CD4-positive, alpha-beta T cell treated with Interleukin-15 for 1 hour (primary cell): ENCODE measurements at regions not wholly inside any gene's neighbourhood (a gene's known extent, or its start where the extent isn't known, plus 50 kb on each side); places are given as distances from the start of the nearest gene placed in this dataset.
A peak's percentile ranks its signal among the peaks of the same experiment; 100 is the strongest.

Source experiments
- DNase-seq: peaks from one replicate; pipeline ENCODE4 v3.0.0-alpha.2; 2020

DNA sequence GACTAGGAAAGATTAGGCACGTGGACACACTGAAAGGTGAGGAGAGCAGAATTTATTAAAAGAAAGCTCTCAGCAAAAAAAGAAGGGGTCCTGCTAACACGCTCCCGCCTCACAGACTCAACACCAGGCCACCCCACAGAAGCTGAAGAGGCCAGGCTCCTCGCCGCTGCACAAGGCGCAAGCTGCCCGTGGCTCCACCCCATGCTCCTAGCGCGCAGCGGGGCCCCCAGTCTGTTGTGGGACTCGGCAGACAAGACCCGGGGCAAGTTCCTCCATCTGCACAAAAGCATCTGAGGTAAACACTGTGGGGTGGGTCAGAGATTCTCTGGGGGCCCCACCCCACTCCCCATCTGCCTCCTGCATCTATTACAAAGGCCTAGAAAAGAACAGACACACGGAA, 1462.4 kb downstream of the EFNB2 start:
- no peak for DNase-seq

DNA sequence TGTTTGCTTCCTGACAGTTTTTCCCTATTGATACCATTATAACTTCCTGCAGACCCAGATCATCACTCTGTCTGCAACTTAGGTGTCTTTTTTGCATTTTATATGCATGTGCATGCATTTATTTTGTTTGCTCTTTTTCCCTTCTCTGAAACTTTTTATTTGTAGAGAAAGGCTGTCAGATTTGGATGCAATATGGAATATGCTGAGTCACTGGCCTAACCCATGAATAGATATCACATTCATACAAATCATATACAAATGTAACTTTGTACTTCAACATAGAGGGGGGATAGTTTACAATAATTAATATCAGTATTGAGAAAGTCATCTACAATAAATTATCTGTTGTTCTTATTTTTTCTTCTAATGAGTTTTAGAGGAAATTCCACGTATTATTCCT, 1465.0 kb downstream of the EFNB2 start:
- DNase-seq, result no peak

GRCh38 chr13:105069106-105069505, 1466.4 kb downstream of the EFNB2 start:
- no peak for DNase-seq

GRCh38 chr13:105063676-105064075, 1471.8 kb downstream of the EFNB2 start:
- DNase-seq, result no peak

GRCh38 chr13:105059786-105060185, 1475.7 kb downstream of the EFNB2 start:
- no peak for DNase-seq

- DNase-seq, result no peak
These were observed 1476.9 kb downstream of the EFNB2 start for GRCh38 chr13:105058517-105058916.

DNA sequence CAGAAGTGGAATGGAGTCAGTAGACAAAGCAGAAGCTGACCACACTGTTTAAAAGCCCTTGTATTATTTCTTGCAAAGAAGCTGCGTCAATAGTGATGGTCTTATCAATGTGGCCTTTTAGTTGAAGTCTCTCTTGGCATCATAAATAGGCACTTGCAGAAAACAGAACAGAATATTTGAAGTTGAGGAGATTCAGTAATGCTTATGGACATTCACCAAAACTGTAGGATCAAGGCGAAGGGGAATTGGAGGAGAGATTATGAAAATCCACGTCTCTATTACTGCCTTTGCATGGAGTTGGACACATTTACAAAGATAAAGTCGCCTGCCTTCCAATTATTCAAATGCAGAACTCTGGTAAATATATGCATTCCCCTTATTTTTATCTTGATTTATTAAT, 1482.8 kb downstream of the EFNB2 start:
- DNase-seq, result no peak

GRCh38 chr13:105050686-105051085, 1484.8 kb downstream of the EFNB2 start:
- DNase-seq, result no peak

GRCh38 chr13:105048677-105049076, 1486.8 kb downstream of the EFNB2 start:
- no peak for DNase-seq

DNA sequence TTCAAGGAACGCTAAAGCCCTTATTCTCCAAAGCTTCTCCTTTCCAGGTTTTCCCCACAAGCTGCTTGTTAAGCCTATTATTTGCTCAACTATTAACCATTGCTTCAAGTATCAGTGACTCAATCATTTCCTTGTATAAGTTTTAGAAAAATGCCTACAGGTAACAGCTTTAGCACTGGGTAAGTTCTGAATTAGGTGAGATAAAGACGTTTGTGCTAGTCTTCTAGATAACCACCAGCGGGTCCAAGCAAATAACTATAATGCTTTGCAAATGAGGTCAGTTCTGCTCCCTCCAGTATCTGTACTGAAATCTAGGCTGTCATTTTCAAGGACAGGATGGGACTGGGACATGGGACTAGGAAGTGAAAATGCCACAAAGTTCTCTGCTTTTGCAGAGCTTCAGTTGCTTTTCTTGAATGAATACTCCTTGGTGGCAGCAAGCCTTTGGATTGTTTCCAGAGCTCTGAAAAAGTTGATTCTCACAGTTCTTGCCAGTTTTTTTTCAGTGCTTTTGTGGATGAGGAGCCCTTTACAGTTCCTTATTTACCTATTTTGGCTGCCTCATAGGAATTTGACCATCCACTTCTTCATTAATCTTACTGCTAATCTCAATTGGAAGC, 1487.7 kb downstream of the EFNB2 start:
- no peak for DNase-seq

DNA sequence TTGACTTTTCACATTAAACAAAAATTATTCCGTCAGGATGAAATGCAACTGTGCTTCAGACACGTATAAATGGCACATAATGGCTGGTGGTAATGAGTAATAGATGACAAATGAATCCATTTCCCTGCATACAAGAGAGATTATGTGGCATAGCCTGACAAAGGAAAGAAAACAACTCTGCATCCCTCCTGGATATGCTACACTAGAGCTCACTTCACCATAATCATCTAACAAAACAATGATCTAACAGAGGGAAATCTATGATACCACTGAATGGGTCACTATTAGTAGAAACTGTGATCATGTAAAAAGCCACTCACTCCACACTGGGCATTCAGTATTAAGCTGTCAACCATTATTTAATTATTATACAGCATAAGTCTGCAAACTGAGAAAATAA, 1498.4 kb downstream of the EFNB2 start:
- no peak for DNase-seq

DNA sequence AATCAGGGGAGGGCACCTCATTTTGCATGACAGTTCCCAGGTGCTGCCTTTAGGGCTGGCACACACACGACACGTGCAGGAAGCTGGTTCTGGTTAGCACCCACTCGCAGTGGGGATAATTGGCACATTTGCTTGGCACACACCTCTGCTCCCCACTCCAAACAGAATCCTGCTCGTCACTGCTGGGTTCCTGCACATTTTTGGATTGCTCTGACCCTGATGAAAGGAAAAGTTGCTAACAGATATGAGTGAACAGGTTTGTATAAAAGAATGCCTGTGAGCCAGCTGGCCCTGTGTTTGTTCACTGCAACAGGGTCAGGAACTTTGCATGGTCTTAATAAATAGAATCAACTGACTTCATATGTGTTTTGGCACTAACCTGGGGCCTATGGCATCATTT, 1500.4 kb downstream of the EFNB2 start:
- DNase-seq, result no peak

- DNase-seq, result no peak
These were observed 1501.5 kb downstream of the EFNB2 start for GRCh38 chr13:105033999-105034398.

DNA sequence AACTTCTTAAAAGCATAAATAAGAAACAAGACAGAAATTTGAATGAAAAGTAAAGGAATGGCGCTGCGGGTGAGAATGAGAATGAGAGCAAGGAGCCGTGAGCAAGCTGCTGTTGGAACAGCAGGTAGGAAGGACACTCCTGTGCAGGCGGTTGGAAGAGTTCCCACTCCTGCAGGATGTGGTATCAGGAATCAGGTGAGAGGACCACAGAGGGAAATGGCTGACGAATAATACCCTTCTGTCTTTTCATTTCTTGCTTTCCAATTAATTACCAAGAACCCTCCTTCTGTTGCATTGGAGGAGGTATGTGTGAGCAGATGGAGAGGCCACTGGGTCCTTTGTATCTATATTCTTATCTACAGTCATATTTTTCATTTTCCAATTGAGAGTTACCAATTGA, 1504.2 kb downstream of the EFNB2 start:
- no peak for DNase-seq

DNA sequence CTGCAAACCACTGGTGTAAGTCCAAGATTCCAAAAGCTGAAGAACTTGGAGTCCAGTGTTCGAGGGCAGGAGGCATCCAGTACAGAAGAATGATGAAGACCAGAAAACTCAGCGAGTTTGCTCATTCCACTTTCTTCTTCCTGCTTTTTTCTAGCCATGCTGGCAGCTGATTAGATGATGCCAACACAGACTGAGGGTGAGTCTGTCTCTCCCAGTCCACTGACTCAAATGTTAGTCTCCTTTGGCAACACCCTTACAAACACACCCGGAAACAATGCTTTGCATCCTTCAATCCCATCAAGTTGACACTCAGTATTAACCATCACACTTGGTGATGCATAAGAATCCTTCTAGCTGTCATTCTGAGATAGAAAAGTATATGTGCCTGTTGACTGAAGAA, 1504.6 kb downstream of the EFNB2 start:
- no peak for DNase-seq

DNA sequence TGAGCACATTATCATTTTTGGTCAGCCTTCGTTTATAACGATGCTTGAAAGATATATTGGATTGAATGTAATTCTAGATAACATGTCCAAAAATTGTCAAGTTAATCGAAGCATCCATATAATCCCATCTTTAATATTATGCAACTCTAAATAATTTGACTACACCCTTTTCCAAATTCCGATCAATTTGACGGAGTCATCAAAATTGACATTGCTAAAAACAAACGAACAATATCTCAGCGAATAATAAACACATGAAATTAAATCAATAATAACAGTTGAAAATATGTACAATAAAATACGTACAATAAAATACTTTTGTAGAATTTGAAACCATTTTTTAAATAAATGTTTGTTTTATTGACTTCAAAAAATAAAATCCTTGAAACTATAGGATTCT, 1516.4 kb downstream of the EFNB2 start:
- no peak for DNase-seq

- no peak for DNase-seq
These were observed 1519.2 kb downstream of the EFNB2 start for GRCh38 chr13:105016266-105016665.

DNA sequence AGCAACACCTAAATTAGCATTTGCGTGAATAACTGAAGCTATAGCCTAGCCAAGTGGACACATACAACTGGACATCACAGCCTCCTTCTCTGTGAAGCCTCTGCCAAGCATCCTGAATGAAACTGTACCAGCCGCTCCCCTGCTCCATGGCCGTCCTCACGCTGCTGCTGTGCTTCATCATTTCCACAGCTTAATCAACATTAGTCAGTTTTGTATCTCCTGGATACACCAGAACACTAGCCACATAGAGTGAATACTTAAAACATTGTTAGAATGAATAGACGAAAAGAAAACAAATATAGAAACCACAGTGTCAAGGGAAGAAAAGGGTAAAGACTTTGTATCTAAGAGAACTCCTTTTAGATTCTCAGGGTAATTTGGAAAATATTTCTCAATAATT, 1526.9 kb downstream of the EFNB2 start:
- no peak for DNase-seq

- DNase-seq, result no peak
These were observed 1528.2 kb downstream of the EFNB2 start for GRCh38 chr13:105007166-105007808.

GRCh38 chr13:104996022-104996421, 1539.4 kb downstream of the EFNB2 start:
- DNase-seq, result no peak

DNA sequence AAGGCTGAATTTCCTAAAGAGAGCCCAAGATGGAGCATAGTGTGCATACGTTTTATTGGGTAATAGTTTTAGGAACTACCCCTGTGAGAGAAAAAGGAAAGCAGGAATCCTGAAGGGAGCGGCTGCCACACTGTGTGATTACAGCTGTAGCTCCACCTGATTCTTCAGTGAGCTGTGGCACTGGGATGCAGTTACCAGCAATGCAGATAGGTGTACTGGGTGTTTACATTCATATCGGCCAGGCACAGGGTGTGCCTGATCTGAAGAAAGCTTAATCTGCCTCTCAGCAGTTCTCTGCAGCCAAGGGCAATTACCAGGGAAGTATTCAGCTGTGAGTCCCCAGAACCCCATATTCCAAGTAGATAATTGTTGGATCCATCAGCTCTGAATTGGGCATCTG, 1541.8 kb downstream of the EFNB2 start:
- DNase-seq, result no peak

GRCh38 chr13:104987621-104988020, 1547.8 kb downstream of the EFNB2 start:
- no peak for DNase-seq

DNA sequence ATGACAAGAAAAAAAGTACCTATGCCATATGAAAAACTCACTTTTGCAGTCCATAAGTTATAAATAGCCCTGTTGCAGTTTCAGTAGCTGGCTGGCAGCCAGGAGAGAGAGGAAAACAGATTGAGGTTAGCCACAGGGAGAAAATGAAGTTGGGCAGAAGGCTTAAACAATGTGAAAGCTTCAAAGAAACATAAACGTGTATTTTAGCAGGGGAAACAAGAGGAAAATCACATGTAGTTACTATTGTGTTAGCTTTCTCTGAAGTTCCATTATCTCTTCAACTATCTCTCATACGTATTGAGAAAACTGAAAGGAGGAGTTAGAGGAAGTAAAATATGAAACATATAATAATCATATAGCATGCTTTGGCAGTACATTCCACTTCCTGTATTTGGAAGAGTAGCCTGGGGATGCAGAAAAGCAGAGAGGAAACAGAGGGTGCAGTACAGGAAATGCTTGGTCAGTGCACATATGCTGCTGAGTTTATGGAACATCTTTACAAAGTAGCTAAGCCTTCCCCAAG, 1551.1 kb downstream of the EFNB2 start:
- DNase-seq, result peak; percentile 19

DNA sequence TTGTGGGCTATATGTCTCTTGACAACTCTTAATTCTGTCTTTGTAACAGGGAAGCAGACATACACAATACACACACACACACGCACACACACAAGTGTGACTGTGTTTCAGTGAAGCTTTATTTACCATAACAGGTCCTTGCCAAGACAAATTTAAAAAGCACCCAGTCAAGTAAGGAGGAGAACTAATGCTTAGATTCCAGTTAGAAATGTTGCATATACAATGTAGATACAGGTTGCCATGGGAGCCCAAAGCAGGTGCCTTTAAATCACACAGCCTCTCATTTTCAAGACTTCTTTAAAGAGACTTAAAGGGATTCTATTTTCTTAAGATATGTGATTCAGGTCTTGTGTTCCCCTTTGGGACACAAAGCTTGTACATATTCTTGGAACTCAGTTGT, 1551.9 kb downstream of the EFNB2 start:
- DNase-seq, result no peak

DNA sequence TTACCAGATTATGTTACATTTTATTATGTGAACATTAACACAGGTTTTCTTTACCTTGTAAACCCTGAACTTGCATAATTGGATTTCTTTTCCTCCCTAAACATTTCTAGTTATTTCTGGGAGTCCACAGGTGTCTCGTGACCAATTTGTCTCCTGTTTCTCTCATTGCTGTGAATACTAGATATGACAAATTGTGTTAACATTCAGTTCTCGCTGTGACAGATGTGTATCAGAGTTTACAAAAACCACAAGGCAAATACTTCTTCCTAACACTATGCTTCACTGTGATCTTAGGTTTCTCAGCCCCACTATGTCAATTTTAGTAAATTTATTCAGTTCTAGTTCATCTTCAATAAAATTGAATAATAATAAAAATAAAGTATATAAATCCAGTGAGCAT, 1554.9 kb downstream of the EFNB2 start:
- DNase-seq, result no peak
